Skeletal muscle satellite cell (primary cell): ENCODE measurements at regions not wholly inside any gene's neighbourhood (a gene's known extent, or its start where the extent isn't known, plus 50 kb on each side); places are given as distances from the start of the nearest gene placed in this dataset.

ENCODE experiments used
- H3K27me3 ChIP-seq: 2 replicates; pipeline ENCODE4 v1.7.0; 2013; ENCODE audit warnings: low read length; ENCODE audit not compliant: control insufficient read depth, insufficient read depth
- H3K36me3 ChIP-seq: 2 replicates; pipeline ENCODE4 v1.7.0; 2013; ENCODE audit warnings: mild to moderate bottlenecking, control low read depth, low read length; ENCODE audit not compliant: insufficient read depth
- H3K4me1 ChIP-seq: 2 replicates; pipeline ENCODE4 v1.7.0; 2013; ENCODE audit warnings: low read length; ENCODE audit not compliant: control insufficient read depth, insufficient read depth
- H3K4me2 ChIP-seq: 2 replicates; pipeline ENCODE4 v1.7.0; 2013; ENCODE audit warnings: mild to moderate bottlenecking, low read length
- H3K4me3 ChIP-seq: 2 replicates; pipeline ENCODE4 v1.7.0; 2013; ENCODE audit warnings: low read length
- H3K9ac ChIP-seq: 2 replicates; pipeline ENCODE4 v1.7.0; 2013; ENCODE audit warnings: mild to moderate bottlenecking, low read depth, low read length, moderate library complexity
- H3K9me3 ChIP-seq: replicated peaks from 2 replicates; pipeline ENCODE4 v1.7.0; 2013; ENCODE audit warnings: mild to moderate bottlenecking, control low read depth, low read length

DNA sequence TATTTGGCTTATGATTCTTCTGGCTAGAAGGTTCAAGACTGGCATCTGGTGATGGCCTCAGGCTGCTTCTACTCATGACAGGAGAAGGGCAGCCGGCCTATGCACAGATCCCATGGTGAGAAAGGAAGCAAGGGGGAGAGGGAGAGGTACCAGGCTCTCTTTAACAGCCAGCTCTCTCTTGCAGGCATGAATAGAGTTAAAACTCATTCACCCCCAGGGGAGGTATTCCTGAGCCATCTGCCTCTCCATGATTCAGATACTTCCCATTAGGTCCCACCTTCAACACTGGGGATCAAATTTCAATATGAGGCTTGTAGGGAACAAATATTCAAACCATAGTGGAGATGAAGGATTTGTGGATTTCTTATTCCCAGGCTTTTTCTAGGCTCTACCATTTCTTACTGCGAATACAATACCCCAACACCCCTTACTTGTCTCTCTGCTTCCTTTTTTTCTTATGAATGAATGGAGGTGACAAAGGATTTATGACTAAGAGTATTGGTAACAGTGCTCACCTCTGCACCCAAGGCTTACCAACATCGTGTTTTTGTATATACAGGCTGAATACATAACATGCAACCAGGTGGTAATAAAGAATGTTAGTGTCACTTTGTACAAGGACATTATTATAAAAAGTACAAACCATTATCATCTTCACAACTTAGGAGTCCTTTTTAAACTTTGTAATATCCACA, 454.6 kb upstream of the TRIB2 start:
- Histone ChIP-seq H3K27me3 (no peaks in the 10 kb centered on the region), H3K36me3 (no peaks in the 10 kb centered on the region), H3K4me1 (peaks cover 9% of the 10 kb centered on the region), H3K9ac (no peak overlapping the region), H3K9me3 (no peaks in the 10 kb centered on the region), H3K4me3 (no peak overlapping the region), H3K4me2 (no peak overlapping the region)

DNA sequence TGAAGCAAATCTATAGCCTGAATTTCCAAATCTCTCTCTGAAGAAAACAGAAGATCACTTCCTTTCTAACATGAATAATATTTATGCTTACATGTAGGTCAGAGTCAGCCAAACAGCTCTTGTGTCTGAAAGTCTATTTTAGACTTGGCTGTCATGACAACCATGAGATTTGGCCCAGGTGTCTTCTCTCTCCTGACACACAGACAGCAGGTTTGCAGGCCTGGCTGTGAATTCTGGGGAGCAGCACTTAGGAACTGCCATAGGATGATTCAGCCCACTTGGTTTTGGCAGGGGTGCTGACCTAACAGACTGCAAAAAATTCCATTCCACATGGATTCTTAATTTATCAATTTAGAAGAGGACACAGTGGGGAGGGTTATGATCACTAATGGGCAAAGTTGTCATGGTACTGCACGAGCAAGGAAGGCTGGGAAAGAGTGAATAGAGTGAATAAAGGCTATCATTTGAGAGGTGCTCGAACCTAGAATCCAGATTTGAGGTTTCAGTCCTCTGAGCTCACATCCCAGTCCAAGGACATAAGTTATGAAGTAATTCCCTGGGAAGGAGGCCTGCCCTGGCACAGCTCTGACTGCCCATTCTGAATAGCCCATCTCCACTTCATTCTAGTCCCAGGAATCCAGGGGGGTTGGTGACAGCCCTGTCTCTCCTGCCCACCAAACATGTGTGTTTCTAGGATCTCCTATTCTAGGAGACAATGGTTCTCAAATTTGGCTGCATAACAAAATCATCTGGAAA, 453.9 kb upstream of the TRIB2 start:
- Histone ChIP-seq H3K36me3 (no peaks in the 10 kb centered on the region), H3K27me3 (no peaks in the 10 kb centered on the region), H3K9ac (no peak overlapping the region), H3K4me3 (no peak overlapping the region), H3K4me1 (peaks cover 9% of the 10 kb centered on the region), H3K4me2 (no peak overlapping the region), H3K9me3 (no peaks in the 10 kb centered on the region)

- peaks cover 9% of the 10 kb centered on the region for H3K4me1 ChIP-seq
- no peak overlapping the region for H3K4me3 ChIP-seq
- H3K27me3 ChIP-seq, result no peaks in the 10 kb centered on the region
- H3K9ac ChIP-seq, result no peak overlapping the region
- H3K4me2 ChIP-seq, result no peak overlapping the region
- H3K9me3 ChIP-seq, result no peaks in the 10 kb centered on the region
- no peaks in the 10 kb centered on the region for H3K36me3 ChIP-seq
These were observed 453.0 kb upstream of the TRIB2 start for GRCh38 chr2:12263730-12264129.

DNA sequence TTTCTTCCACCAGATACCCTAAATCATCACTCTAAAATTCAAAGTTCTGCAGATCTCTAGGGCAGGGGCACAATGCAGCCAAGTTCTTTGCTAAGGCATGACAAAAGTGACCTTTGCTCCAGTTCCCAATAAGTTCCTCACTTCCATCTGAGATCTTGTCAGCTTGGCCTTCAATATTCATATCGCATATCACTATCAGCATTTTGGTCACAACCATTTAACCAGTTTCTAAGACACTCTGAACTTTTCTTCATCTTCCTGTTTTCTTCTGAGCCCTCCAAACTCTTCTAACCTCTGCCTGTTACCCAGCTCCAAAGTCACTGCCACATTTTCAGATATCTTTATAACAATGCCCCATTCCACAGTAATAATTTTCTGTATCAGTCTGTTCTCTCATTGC, 452.6 kb upstream of the TRIB2 start:
- no peak overlapping the region for H3K4me2 ChIP-seq
- no peak overlapping the region for H3K9ac ChIP-seq
- no peaks in the 10 kb centered on the region for H3K36me3 ChIP-seq
- H3K4me1 ChIP-seq, result peaks cover 9% of the 10 kb centered on the region
- no peaks in the 10 kb centered on the region for H3K9me3 ChIP-seq
- H3K4me3 ChIP-seq, result no peak overlapping the region
- no peaks in the 10 kb centered on the region for H3K27me3 ChIP-seq

DNA sequence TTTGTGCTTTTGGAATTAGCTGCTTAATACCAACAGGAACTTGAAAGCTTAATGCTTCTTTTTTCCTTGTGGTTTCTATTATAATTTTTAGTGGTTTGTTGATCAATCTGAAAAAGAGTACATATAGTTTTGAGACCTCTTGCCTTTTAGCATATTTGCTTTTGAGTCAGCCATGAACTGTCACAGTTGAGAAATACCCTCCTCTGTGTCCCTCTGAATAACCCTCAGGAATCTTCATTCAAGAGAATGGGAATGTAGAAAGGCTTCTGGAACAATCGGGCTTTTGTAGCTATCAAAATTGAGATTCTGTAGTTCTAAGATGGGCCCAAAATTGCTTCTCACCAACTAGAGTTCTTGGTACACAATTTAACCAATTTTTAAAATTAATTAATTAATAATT, 451.1 kb upstream of the TRIB2 start:
- Histone ChIP-seq H3K9me3 (no peaks in the 10 kb centered on the region), H3K4me2 (no peak overlapping the region), H3K27me3 (no peaks in the 10 kb centered on the region), H3K4me1 (peaks cover 9% of the 10 kb centered on the region), H3K36me3 (no peaks in the 10 kb centered on the region), H3K9ac (no peak overlapping the region), H3K4me3 (no peak overlapping the region)

DNA sequence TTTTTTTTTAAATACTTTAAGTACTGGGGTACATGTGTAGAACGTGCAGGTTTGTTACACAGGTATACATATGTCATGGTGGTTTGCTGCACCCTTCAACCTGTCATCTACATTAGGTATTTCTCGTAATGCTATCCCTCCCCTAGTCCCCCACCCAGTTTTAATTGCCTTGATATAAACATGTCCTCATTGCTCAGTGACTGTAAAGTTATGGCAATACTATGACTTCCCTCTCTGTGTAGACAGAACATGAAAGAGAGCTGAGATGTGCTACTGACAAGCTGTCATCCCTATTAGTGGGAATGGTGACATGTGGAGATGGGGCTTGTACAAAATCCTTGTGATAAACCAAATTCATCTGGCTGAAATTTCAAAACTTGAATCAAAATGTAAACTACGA, 449.7 kb upstream of the TRIB2 start:
- no peaks in the 10 kb centered on the region for H3K36me3 ChIP-seq
- no peaks in the 10 kb centered on the region for H3K27me3 ChIP-seq
- no peaks in the 10 kb centered on the region for H3K9me3 ChIP-seq
- H3K4me1 ChIP-seq, result peaks cover 9% of the 10 kb centered on the region
- no peak overlapping the region for H3K9ac ChIP-seq
- H3K4me2 ChIP-seq, result no peak overlapping the region
- H3K4me3 ChIP-seq, result no peak overlapping the region

DNA sequence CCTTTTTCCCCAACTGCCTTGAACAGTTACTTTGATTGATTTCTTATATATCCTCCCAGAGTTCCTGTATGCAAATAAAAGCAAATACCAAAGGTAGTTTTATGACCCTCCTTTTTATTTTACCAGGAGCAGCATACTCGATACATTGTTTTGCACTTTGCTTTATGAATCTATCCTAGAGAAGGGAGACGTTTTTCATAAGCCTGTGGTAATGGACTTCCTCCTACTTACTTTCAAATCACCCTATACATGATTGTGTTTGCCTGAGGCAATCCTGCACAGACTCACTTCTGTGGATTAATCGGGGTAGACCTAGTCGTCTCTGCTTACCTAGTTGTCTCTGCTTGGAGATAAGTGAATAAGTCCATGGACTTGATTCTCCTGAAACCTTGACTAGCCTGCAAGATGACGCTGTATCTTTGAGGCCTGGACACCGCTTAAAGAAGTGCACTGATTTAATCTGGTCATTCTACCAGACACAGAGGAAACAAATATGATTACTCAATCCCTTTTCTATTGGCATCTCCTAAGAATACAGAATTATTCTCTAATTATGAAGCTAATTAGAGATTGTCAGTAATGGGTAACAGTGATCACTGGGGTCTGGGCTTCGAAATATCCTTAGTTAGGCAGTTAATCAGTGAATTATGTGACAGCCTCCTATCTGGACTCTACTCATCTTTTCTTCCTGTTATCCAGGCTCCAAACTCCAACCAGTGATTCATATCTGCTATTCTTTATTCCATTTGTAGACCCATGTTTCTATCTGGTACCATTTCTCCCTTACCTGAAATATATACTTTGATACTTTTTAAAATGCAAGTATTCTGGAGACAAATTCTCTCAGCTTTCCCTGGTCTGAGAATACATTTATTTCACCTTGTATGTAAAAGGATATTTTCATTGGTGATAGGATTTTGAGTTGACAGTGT, 447.4 kb upstream of the TRIB2 start:
- H3K9ac ChIP-seq, result no peak overlapping the region
- H3K9me3 ChIP-seq, result no peaks in the 10 kb centered on the region
- H3K36me3 ChIP-seq, result no peaks in the 10 kb centered on the region
- H3K27me3 ChIP-seq, result no peaks in the 10 kb centered on the region
- peaks cover 9% of the 10 kb centered on the region for H3K4me1 ChIP-seq
- no peak overlapping the region for H3K4me2 ChIP-seq
- no peak overlapping the region for H3K4me3 ChIP-seq

GRCh38 chr2:12270876-12271588, 445.7 kb upstream of the TRIB2 start:
- H3K4me2 ChIP-seq, result no peak overlapping the region
- H3K4me3 ChIP-seq, result no peak overlapping the region
- no peak overlapping the region for H3K9ac ChIP-seq
- H3K36me3 ChIP-seq, result no peaks in the 10 kb centered on the region
- no peaks in the 10 kb centered on the region for H3K9me3 ChIP-seq
- no peaks in the 10 kb centered on the region for H3K27me3 ChIP-seq
- H3K4me1 ChIP-seq, result peaks cover 2% of the 10 kb centered on the region

DNA sequence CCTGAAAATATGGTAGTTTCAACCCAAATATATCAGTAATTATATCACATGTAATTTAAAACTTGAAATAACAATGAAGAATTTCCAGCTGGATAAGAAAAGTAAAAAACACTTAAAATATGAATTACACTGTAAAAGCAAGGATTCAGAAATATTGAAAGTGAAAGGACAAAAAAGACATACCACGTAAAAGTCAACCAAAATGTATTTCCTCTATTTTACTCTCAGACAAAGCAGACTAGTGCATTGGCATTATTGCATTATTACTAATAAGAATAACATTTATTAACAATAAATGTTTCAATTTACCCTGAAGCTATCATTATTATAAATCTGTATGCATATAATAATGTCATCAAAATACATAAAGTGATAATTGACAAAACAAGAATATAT, 445.1 kb upstream of the TRIB2 start:
- H3K36me3 ChIP-seq, result no peaks in the 10 kb centered on the region
- H3K4me2 ChIP-seq, result no peak overlapping the region
- H3K4me1 ChIP-seq, result no peaks in the 10 kb centered on the region
- no peaks in the 10 kb centered on the region for H3K27me3 ChIP-seq
- no peak overlapping the region for H3K4me3 ChIP-seq
- no peaks in the 10 kb centered on the region for H3K9me3 ChIP-seq
- H3K9ac ChIP-seq, result no peak overlapping the region

DNA sequence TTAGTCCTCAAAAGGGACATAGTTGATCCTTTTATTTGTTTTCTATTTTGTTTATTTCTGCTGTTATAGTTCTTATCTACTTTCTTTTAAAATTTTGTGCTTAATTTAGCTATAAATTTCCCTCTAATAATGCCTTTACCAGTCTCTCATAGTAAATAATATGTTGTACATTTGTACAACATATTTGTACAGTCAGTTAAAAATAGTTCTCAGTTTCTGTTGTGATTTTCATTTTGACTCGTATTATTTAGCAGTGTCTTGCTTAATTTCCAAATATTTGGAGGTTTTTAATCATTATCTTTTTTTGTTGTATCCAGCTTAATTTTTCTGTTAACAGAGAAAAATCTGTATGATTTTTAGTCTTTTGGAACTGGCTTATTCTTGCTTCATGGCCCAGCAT, 443.6 kb upstream of the TRIB2 start:
- H3K27me3 ChIP-seq, result no peaks in the 10 kb centered on the region
- H3K36me3 ChIP-seq, result no peaks in the 10 kb centered on the region
- H3K4me3 ChIP-seq, result no peak overlapping the region
- no peak overlapping the region for H3K4me2 ChIP-seq
- H3K4me1 ChIP-seq, result no peaks in the 10 kb centered on the region
- no peaks in the 10 kb centered on the region for H3K9me3 ChIP-seq
- H3K9ac ChIP-seq, result no peak overlapping the region

- H3K4me2 ChIP-seq, result no peak overlapping the region
- H3K9ac ChIP-seq, result no peak overlapping the region
- no peaks in the 10 kb centered on the region for H3K4me1 ChIP-seq
- no peaks in the 10 kb centered on the region for H3K27me3 ChIP-seq
- H3K36me3 ChIP-seq, result no peaks in the 10 kb centered on the region
- H3K9me3 ChIP-seq, result no peaks in the 10 kb centered on the region
- H3K4me3 ChIP-seq, result no peak overlapping the region
These were observed 442.1 kb upstream of the TRIB2 start for GRCh38 chr2:12274591-12274990.
